Mammary epithelial cell (primary cell): ENCODE measurements at regions not wholly inside any gene's neighbourhood (a gene's known extent, or its start where the extent isn't known, plus 50 kb on each side); places are given as distances from the start of the nearest gene placed in this dataset.

Source experiments
- EZH2 ChIP-seq: IDR thresholded peaks from 2 replicates; pipeline ENCODE4 v1.6.1; 2012; ENCODE audit warnings: low read length, inconsistent platforms, borderline replicate concordance
- TF ChIP-seq, protein P1 (sequence below), 2 donors: IDR thresholded peaks in 1 of 2; conservative IDR thresholded peaks in 1 of 2; 2 replicates each; pipeline ENCODE4 v1.5.1; 2011 to 2012; ENCODE audit warnings: inconsistent platforms in 2 of 2, low read length in 2 of 2, mild to moderate bottlenecking in 2 of 2, control low read depth in 1 of 2, low read depth in 1 of 2; ENCODE audit not compliant: insufficient read depth in 1 of 2; ENCODE audit errors: extremely low read depth in 1 of 2

GRCh38 chr17:49904893-49905292 is 57.0 kb upstream of the TAC4 start:
- TF ChIP-seq, protein P1, sequence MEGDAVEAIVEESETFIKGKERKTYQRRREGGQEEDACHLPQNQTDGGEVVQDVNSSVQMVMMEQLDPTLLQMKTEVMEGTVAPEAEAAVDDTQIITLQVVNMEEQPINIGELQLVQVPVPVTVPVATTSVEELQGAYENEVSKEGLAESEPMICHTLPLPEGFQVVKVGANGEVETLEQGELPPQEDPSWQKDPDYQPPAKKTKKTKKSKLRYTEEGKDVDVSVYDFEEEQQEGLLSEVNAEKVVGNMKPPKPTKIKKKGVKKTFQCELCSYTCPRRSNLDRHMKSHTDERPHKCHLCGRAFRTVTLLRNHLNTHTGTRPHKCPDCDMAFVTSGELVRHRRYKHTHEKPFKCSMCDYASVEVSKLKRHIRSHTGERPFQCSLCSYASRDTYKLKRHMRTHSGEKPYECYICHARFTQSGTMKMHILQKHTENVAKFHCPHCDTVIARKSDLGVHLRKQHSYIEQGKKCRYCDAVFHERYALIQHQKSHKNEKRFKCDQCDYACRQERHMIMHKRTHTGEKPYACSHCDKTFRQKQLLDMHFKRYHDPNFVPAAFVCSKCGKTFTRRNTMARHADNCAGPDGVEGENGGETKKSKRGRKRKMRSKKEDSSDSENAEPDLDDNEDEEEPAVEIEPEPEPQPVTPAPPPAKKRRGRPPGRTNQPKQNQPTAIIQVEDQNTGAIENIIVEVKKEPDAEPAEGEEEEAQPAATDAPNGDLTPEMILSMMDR (conservative IDR thresholded peaks at IDR 0.05 in 1 of 2, IDR thresholded peaks at IDR 0.05 in 1 of 2; ENCODE audit: extremely low read depth in 1 of 2, insufficient read depth in 1 of 2, low read depth in 1 of 2, low read length in 2 of 2): no peak
- no peak for TF ChIP-seq EZH2
